Peyer's patch (tissue), 4 donors: ENCODE measurements at regions not wholly inside any gene's neighbourhood (a gene's known extent, or its start where the extent isn't known, plus 50 kb on each side); places are given as distances from the start of the nearest gene placed in this dataset.

Experiments used
- DNase-seq, 3 donors: peaks; one replicate each; pipeline ENCODE4 v3.0.0-alpha.2; 2017 to 2019
- H3K27ac ChIP-seq, 4 donors: fragments of 200-600 bp; sonication (generic); one replicate each; pipeline ENCODE4 v1.5.1; 2016 to 2019
- H3K27me3 ChIP-seq, 2 donors: fragments of 200-600 bp; sonication (generic); one replicate each; pipeline ENCODE4 v1.5.1; 2019
- H3K36me3 ChIP-seq, 3 donors: fragments of 200-600 bp; sonication (generic); one replicate each; pipeline ENCODE4 v1.5.1; 2016 to 2019
- H3K4me1 ChIP-seq, 4 donors: fragments of 200-600 bp; sonication (generic); one replicate each; pipeline ENCODE4 v1.5.1; 2016 to 2019
- H3K4me3 ChIP-seq, 4 donors: fragments of 200-600 bp; sonication (generic); 1 replicate in 3 of 4; 2 replicates in 1 of 4; pipeline ENCODE4 v1.5.1; 2016 to 2019; ENCODE audit warnings: mild to moderate bottlenecking in 1 of 4
- H3K9me3 ChIP-seq, 4 donors: fragments of 200-600 bp; sonication (generic); one replicate each; pipeline ENCODE4 v1.5.1; 2016 to 2019; ENCODE audit warnings: mild to moderate bottlenecking in 1 of 4
- CTCF ChIP-seq, 6 experiments: fragments of 450-650 bp in 4 of 6; fragments of 200-600 bp in 2 of 6; sonication (generic) in 1 of 6; IDR thresholded peaks; one replicate each; pipeline ENCODE4 v1.5.1; 2017 to 2019; ENCODE audit warnings: antibody characterized with exemption in 6 of 6, mild to moderate bottlenecking in 3 of 6, moderate library complexity in 1 of 6
- POLR2A ChIP-seq, 2 donors: fragments of 450-650 bp; IDR thresholded peaks; one replicate each; pipeline ENCODE4 v1.5.1; 2017; ENCODE audit warnings: antibody characterized with exemption in 2 of 2, mild to moderate bottlenecking in 2 of 2, moderate library complexity in 2 of 2

- Histone ChIP-seq H3K36me3 (no peaks in the 10 kb centered on the region), H3K9me3 (no peaks in the 10 kb centered on the region), H3K4me3 (no peak overlapping the region), H3K27ac (no peak overlapping the region), H3K27me3 (no peaks in the 10 kb centered on the region), H3K4me1 (no peaks in the 10 kb centered on the region)
- TF ChIP-seq POLR2A (IDR thresholded peaks at IDR 0.05) = no peak
- TF ChIP-seq CTCF (IDR thresholded peaks at IDR 0.05) = no peak
- no peak for DNase-seq
These were observed 73.0 kb downstream of the PERP start for GRCh38 chr6:138034229-138034628.

- no peaks in the 10 kb centered on the region for H3K36me3 ChIP-seq
These were observed 72.1 kb downstream of the PERP start for GRCh38 chr6:138035070-138035469.

GRCh38 chr6:138036111-138036510 lies 71.1 kb downstream of the PERP start:
- Histone ChIP-seq H3K4me1 (no peaks in the 10 kb centered on the region), H3K36me3 (no peaks in the 10 kb centered on the region), H3K27ac (no peak overlapping the region), H3K9me3 (no peaks in the 10 kb centered on the region), H3K4me3 (no peak overlapping the region), H3K27me3 (no peaks in the 10 kb centered on the region)
- peak in 2 of 3 donors; percentile 52 to 61 for DNase-seq
- TF ChIP-seq POLR2A (IDR thresholded peaks at IDR 0.05) (no peak), CTCF (IDR thresholded peaks at IDR 0.05) (peak in 1 of 6 experiments; percentile 21)

More at GRCh38 chr6:138035070-138035469, 72.1 kb downstream of the PERP start:
- Histone ChIP-seq H3K4me3 (no peak overlapping the region), H3K27me3 (no peaks in the 10 kb centered on the region), H3K27ac (no peak overlapping the region), H3K9me3 (no peaks in the 10 kb centered on the region), H3K4me1 (no peaks in the 10 kb centered on the region)
- TF ChIP-seq CTCF (IDR thresholded peaks at IDR 0.05) (no peak), POLR2A (IDR thresholded peaks at IDR 0.05) (no peak)
- no peak for DNase-seq

GRCh38 chr6:138037009-138037504 lies 70.2 kb downstream of the PERP start:
- Histone ChIP-seq H3K4me3 (no peak overlapping the region), H3K27ac (no peak overlapping the region), H3K27me3 (no peaks in the 10 kb centered on the region), H3K36me3 (no peaks in the 10 kb centered on the region), H3K9me3 (no peaks in the 10 kb centered on the region), H3K4me1 (no peaks in the 10 kb centered on the region)
- no peak for TF ChIP-seq POLR2A (IDR thresholded peaks at IDR 0.05)
- TF ChIP-seq CTCF (IDR thresholded peaks at IDR 0.05) = no peak
- DNase-seq = no peak

- Histone ChIP-seq H3K4me3 (no peak overlapping the region), H3K36me3 (no peaks in the 10 kb centered on the region), H3K9me3 (no peaks in the 10 kb centered on the region), H3K27me3 (no peaks in the 10 kb centered on the region), H3K4me1 (no peaks in the 10 kb centered on the region), H3K27ac (no peak overlapping the region)
- no peak for DNase-seq
- no peak for TF ChIP-seq POLR2A (IDR thresholded peaks at IDR 0.05)
- no peak for TF ChIP-seq CTCF (IDR thresholded peaks at IDR 0.05)
These were observed 68.9 kb downstream of the PERP start for GRCh38 chr6:138038142-138038870.
